GM21423 (cell line): ENCODE measurements at regions not wholly inside any gene's neighbourhood (a gene's known extent, or its start where the extent isn't known, plus 50 kb on each side); places are given as distances from the start of the nearest gene placed in this dataset.
A peak's percentile ranks its signal among the peaks of the same experiment; 100 is the strongest.

ENCODE experiments used
- ATAC-seq: cut with Tn5 transposase; IDR thresholded peaks from one replicate; pipeline ENCODE4 v1.9.1; 2021; ENCODE audit warnings: mild to moderate bottlenecking, moderate library complexity; ENCODE audit not compliant: unreplicated experiment

GRCh38 chr5:18311266-18311665, 677.0 kb downstream of the TAF11L14 start:
- ATAC-seq = no peak

DNA sequence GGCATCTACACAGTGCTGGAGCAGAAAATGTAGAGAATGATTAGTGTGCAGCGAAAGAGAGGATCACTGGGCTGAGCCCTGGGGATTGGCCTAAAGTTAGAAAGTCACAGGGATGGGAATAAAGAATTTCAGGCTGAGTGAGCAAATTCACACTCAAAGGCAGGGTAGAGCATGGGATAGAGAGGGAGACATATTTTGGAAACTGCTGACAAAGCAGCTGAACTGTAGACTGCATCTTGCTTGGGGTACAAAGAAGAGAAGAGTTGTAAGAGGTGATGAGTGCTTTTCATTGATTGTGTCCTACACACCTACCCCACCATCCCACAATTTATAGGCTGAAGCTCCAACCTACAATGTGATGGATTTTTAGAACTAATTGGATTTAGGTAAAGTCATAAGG, 677.8 kb downstream of the TAF11L14 start:
- no peak for ATAC-seq

DNA sequence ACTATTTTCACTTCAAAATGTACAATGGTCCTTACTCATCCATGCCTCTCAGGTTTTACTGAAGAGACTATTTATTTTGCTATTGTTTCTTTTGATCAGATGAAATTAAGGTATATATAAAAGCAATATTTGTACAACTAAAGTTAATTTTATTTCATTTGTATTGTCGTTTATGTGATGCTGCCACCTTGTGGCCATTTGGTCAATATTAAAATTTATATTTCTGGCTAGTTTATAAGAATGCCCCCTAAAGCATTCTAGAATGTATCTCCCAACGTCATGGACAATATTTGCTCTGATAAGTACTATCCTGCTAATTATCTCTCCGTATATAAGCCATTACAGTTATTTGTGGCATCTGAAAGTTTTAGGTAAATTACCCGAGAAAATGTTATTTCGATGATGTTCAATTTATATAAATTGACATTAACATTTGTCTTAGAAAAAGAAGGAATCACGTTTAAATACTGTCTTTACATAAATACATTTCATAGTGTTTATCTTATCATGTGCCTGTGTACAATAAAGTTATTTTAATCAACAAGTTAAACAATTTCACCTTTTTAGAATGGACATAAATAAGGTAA, 680.0 kb downstream of the TAF11L14 start:
- ATAC-seq = no peak

DNA sequence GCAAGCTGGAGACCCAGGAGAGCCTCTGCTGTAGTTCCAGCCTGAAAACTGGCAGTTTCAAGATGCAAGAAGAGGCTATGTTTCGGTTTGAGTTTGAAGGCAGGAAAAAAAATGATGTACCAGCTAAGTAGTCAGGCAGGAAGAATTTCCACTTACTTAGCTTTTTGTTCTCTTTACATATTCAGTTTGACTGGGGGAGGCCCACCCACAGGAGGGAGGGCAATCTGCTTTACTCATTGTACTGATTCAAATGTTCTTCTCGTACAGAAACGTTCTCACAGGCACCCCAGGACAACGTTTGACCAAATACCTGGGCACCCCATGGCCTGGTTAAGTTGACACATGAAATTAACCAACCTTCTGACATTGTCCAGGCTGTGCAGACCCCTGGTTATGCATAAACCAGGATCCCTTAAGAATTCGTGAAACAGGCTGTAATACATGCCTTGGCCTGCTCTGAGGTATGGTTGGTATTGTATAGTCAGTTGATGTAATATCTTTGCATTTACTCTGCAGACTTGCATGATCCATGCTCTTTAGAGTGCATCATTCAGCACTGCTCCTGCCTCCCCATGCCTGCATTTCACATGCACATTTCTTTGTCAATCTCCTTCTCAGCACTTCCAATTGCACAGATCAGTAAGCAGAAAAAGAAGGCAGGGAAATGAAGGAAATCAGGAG, 687.1 kb downstream of the TAF11L14 start:
- ATAC-seq = no peak

DNA sequence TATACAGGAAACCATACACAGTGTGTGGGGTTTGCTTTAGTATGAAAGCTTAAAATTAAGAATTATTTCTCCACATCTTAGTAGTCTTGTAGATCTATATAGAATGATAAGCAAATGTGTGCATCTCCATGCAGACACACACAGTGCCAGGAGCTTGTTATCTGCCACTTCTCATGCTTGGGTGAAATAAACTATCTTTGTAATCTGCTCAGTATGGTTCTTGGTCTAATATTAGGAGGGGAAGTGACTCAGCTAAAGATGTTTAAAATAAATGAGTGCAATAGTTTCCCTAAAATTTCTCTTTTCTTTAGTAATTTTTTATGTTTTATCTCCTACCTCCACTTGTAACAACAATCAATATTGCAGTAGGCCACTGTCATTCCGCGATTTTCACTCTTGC, 689.6 kb downstream of the TAF11L14 start:
- no peak for ATAC-seq

- no peak for ATAC-seq
These were observed 691.2 kb downstream of the TAF11L14 start for GRCh38 chr5:18325431-18325830.

DNA sequence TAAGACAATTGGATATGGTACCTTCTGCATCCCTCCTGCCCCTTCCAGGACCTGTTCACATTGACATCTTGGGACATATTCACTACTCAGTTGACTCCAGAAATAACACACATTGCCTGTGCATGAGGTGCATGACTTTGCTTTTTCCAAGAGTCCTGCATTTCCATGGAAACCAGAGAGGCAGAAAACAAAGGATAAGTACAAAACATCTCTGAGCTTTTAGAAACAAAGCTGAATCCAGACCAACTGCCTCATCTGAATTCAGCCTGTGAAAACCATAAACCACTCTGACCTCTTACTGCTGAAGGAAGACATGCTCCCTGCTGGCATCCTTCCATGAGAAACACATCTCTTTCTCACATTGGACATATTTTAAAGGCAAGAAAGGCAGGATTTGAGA, 695.1 kb downstream of the TAF11L14 start:
- ATAC-seq = no peak

- no peak for ATAC-seq
These were observed 699.6 kb downstream of the TAF11L14 start for GRCh38 chr5:18333841-18334240.

- no peak for ATAC-seq
These were observed 700.7 kb downstream of the TAF11L14 start for GRCh38 chr5:18334949-18335348.

- ATAC-seq = no peak
These were observed 720.6 kb downstream of the TAF11L14 start for GRCh38 chr5:18354828-18355227.

DNA sequence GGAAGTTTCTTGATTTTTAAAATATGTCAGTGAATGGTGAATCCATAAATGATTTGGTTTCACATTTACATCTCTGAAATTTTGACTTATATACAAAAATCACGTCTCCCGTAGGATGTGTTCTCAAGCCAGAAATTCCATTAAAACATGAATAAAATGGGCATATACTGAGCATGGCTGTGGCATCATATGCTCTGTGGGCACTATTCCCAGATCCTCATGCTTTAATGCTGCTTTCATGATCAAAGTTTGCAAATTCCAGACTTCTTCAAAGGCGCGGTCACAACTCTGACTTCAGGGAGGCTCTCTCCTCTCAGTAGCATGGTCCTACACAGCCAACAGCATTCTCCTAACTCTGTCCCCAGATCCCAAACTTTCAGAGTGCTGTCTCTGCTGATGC, 723.2 kb downstream of the TAF11L14 start:
- ATAC-seq = no peak

DNA sequence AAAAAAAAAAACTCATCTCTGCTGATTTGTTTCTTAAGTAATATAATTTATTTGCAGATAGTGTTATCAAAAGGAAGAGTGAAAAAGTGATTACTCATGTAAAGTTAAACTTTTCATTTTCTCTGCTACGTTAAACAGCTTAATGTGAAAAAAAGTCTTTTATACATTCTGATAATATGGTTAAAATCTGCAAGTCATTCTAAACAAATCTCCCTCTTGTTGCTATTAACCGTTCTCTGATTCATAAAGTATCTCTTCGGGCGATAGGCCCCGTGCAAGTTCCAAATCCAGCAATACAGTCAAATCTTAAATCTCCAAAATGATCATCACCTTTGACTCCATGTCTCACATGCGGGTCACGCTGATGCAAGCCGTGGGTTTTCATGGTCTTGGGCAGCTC, 732.0 kb downstream of the TAF11L14 start:
- ATAC-seq = no peak

DNA sequence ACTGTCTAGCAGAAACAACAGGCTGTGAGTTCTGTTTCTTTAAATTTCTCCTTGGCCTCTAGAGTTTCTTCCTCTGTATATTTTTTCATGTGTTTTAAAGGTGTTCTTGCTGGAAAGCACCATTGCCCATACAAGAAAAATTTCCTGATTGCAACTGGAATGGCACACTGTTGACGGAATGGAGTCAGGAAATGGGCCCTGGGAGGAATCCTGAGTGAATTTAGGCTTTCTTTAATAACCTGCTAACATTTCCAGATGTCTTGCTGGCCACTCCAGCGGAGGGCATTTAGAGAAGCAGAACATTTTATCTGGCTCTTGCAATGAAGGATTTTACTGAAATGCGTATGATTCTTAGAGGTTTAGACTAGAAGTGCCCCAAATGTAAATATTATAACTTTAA, 736.3 kb downstream of the TAF11L14 start:
- ATAC-seq = no peak

DNA sequence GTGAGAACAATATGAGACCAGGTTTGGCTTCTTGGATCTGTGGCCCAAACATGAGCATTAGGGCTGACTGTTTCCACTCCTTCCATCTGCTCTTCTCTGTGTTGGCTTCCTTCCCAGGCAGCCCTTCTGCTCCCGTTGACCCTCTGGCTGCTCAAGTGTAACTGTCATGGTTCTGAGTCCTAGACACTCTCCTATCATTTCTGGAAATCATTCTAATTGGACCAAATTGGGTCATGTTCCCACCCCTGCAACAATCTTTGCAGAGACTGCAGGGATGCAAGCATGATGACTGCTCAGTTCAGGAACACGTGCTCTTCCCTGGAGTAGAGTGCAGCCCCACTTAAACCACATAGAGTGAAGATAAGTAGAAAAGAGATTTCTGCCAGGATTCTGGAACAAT, 741.4 kb downstream of the TAF11L14 start:
- ATAC-seq = no peak

DNA sequence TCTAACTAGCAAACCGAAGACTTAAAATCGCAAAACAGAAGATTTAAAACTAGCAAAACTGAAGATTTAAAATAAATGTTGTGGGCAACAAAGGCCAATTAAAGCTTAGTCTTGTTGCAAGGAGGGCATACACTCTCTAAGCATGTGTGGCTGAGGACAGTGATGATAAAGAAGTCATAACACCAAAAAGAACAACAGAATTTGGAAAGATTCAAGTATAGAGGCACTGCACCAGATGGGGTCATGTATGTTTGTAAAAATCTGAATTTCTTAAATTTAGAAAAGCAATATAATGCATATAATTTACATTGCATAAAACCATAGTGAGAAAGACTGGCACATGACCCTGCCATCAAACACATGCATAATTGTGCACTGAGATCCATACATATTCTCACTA, 743.8 kb downstream of the TAF11L14 start:
- ATAC-seq = no peak

DNA sequence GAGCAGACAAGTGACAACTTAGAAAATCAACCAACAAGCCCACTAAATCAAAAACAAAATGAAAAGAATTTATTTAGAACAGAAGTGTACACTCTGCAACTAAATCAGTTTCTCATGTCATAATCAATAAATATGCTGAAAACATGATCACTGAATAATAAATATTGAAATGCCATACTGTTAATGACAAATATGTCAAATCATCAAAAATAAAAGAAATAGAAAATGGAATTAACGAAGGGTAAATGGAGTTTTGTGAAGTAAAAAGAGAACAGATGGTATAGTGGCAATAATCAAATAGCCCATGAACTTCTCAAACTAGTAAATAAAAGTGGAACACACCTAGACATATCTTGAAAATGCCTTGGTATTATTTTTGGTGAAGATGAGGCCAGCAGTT, 744.9 kb downstream of the TAF11L14 start:
- no peak for ATAC-seq

DNA sequence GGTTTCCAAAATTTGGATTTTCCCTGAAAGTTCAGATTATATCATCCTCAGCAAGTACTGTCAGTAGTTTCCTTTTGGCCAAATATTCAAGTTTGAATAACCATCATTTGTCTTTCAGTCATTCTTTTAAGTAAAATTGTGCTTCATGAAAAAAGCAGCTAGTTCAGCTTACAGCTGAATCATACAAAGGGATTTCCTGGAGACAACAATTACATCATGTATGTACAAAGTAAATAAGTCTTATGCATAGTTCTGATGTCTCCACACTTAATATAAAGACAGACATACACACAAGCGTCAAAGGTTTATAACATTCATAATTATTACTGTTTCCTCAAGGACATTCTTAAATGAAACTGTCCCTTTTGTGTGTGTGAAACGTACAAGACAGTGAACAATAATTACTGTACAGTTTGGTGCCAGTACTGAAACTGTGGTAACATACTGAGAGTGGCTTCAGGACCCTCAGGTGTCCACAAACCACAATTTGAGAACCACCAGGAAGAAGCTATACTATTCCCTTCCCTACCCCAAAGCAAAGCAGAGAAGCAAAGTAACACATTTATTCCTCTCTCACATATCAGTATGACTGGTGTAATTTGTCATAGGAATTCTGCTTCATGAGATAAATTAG, 746.6 kb downstream of the TAF11L14 start:
- ATAC-seq = no peak

DNA sequence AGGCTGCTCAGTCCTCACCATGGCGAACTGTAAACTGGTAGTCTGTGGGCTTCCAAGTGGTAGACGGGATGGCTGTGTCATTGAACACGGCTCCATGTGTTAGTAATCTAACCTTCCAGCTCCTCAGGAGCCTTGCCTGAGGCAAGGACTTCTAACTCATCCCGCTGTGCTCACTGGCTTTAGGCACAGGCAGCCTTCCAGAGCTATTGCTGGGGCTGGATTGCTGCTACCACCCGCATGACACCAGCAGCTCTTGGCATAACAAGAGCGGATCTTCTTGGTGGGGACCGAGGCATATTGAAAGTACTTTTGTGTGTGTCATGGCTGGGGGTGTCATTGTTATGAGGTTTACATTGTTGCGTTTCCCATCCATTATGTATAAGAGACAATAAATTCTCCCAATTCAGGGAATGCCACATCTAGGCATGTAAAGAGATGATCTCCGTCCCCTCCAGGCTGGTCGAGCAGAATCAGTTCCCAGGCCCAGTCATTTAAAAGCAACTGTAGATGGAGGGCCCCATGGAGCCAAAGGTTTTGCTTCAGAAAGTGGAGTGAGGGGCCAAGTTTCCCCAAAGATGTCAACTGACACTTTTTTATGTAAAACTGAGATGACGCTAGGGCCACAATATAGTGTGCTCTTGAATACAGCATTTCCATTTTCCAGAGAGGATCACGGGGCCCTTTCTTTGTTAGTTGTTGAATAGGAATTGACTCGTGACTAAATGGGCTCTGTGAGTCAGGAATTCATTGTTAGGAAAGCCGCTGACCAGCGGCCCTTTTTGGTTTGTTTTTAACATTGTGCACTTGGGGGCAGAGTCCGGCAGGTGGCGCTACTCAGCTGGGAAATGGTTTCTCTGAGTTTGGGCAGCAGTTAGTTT, 759.5 kb downstream of the TAF11L14 start:
- ATAC-seq = peak; percentile 75

DNA sequence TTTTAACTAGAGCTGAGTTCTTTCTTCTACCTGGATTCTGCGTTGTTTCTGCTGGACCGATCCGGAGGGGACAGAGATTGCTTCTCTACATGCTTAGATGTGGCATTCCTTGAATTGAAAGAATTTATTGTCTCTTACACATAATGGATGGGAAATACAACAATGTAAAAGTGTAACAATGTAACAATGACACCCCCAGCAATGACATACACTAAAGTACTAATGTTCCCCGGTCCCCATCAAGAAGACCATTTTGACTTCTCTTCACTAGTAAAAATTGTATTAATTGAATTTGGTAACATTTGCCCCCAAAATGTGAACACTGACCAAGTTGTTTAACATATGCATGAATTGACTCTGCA, 760.2 kb downstream of the TAF11L14 start:
- ATAC-seq = no peak

DNA sequence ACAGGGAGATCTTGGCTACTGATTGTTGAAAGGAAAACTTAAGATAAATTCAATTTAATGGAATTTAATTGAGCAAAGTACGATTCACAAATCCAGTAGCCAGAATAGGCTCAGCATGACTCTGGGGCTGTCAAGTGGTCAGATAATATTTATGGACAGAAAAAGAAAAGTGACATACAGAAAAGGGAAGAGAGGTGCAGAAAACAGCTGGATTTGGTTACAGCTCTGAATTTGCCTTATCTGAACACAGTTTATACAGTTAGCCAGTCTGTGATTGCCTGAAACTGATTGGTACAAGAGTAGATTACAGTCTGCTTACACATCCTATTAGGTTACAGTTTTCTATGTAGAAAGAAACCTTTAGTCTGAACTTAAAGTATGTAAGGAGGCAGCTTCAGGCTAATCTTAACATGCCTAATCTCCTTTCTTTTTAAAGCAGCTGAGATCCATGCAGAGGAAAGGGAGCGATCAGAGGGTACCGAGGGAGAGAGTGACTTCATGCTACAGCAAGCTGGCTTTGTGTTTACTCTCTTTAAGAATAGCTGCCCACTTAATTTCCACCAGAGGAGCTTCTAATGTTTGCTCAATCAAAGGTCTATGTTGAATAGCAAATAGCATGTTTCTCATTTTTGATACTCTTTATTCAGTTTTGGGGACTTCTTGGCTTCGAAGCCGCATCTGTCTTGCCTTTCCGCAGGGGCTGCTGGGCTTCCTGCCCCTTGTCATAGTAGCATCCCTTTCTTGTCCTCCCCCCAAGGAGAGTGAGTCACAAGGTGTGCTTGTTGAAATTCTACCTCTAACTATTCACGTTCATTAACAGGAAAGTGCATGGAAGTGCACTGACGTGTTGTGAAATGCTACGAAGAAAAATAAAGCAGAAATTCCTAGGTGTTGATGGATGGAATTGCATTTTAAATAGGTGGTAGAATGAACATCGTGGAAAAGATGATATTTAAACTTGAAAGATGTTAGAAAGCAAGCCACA, 761.2 kb downstream of the TAF11L14 start:
- ATAC-seq = no peak
